ENCODE measurements at regions not wholly inside any gene's neighbourhood (a gene's known extent, or its start where the extent isn't known, plus 50 kb on each side); places are given as distances from the start of the nearest gene placed in this dataset.

DNA sequence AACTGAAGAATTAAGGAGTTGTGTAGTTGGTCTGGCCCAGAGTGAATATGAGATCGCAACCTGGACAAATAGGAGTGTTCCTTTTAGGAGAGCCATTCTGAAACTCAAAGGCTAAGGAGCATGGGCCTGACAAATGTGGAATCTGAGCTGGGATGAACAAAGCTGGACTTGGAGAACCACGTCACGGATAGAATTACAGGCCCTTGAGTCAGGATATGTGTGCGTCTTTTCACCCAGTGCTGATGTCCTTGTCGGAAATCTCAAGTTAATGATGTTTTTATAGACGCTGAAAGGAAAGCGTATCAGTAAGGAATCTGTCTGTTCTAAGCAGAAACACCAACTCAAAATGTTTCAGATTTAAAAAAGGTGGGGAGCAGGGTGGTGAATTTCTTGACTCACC is 173.8 kb upstream of the ZKSCAN2 start:
- Histone ChIP-seq H2BK5ac (ENCODE audit: low read depth, low read length) (no peak overlapping the region), H3K23me2 (ENCODE audit: low read depth, low read length) (no peaks in the 10 kb centered on the region), H3K9ac (replicated peaks in 1 of 4; ENCODE audit: extremely low read depth in 1 of 4, low read depth in 3 of 4, low read length in 3 of 4) (no peak overlapping the region), H2BK15ac (ENCODE audit: low read length) (no peak overlapping the region), H3K14ac (ENCODE audit: insufficient read length) (no peak overlapping the region), H4K91ac (replicated peaks; ENCODE audit: insufficient read length, low read length) (no peak overlapping the region), H2AK5ac (ENCODE audit: low read depth, low read length) (no peak overlapping the region), H3K36me3 (ENCODE audit: control insufficient read depth in 2 of 4, insufficient read depth in 4 of 4, low read length in 3 of 4) (no peaks in the 10 kb centered on the region), H3K56ac (replicated peaks; ENCODE audit: insufficient read length, low read depth, low read length) (no peak overlapping the region), H2BK120ac (replicated peaks; ENCODE audit: low read depth, low read length) (no peak overlapping the region), H2AFZ (ENCODE audit: low read length) (no peak overlapping the region), H3K4me3 (ENCODE audit: extremely low read depth in 1 of 4, insufficient read depth in 2 of 4, low read depth in 3 of 4, low read length in 4 of 4) (no peak overlapping the region), H3K27me3 (replicated peaks in 1 of 4; ENCODE audit: control insufficient read depth in 3 of 4, extremely low read depth in 1 of 4, insufficient read depth in 3 of 4, low read length in 3 of 4) (no peaks in the 10 kb centered on the region), H3K9me3 (ENCODE audit: insufficient read depth in 2 of 2, low read depth in 1 of 2, low read length in 1 of 2) (peaks cover 0 to 4% of the 10 kb centered on the region in 2 experiments; a peak in 1 of 4 replicates), H3K79me1 (ENCODE audit: low read depth, low read length) (no peaks in the 10 kb centered on the region), H3K4me1 (replicated peaks in 1 of 4; ENCODE audit: control insufficient read depth in 3 of 4, insufficient read depth in 4 of 4, low read length in 3 of 4) (peaks cover 0 to 5% (median 0%) of the 10 kb centered on the region in 4 experiments; a peak in 1 of 7 replicates), H4K20me1 (replicated peaks in 1 of 2; ENCODE audit: control insufficient read depth in 1 of 2, insufficient read depth in 2 of 2, low read length in 2 of 2) (no peaks in the 10 kb centered on the region), H3K79me2 (ENCODE audit: control insufficient read depth in 1 of 2, insufficient read depth in 2 of 2, low read length in 2 of 2) (no peaks in the 10 kb centered on the region), H3K4me2 (ENCODE audit: insufficient read depth in 1 of 2, low read depth in 2 of 2, low read length in 2 of 2) (no peak overlapping the region), H3K23ac (ENCODE audit: insufficient read length) (no peak overlapping the region), H2BK12ac (ENCODE audit: low read depth, low read length) (no peak overlapping the region), H3K27ac (ENCODE audit: low read depth, low read length) (no peak overlapping the region), H2BK20ac (ENCODE audit: low read length) (no peak overlapping the region), H3K18ac (ENCODE audit: extremely low read depth, low read length) (no peak overlapping the region), H3K4ac (replicated peaks; ENCODE audit: insufficient read length, low read depth, low read length) (no peak overlapping the region), H4K8ac (ENCODE audit: extremely low read depth, insufficient read depth, low read length) (no peak overlapping the region), H4K5ac (ENCODE audit: insufficient read length, low read depth, low read length) (no peak overlapping the region)
- no peak for FAIRE-seq
- no peak for DNase-seq (ENCODE audit: low read depth in 1 of 2, low spot score in 2 of 2)
- 92% methylated on average over 7 of the region's 7 CpGs; no CpG with 5 or more reads in 1 of the 2 experiments for WGBS, 2 experiments (ENCODE audit: extremely low coverage in 1 of 2, insufficient coverage in 1 of 2, insufficient read length in 1 of 2, insufficient replicate concordance in 2 of 2, low coverage in 1 of 2, low lambda C conversion rate in 2 of 2, missing lambda C conversion rate in 1 of 2)
- CTCF ChIA-PET (ENCODE audit: partially characterized antibody), result interaction anchor here (1.4 kb wide), 1 partner anchor 12 kb away, joined by 3 read pairs; no protein-coding TSS in a partner anchor
- POLR2A ChIA-PET (ENCODE audit: partially characterized antibody), result no interaction called here
- TF ChIP-seq CTCF (IDR thresholded peaks at IDR 0.05; ENCODE audit: control extremely low read depth in 1 of 3, insufficient read depth in 1 of 3, low read depth in 1 of 3, low read length in 3 of 3) (no peak), BCL11A (IDR thresholded peaks at IDR 0.05; ENCODE audit: low read depth in 2 of 2, low read length in 2 of 2) (no peak)

Measured in H1 (cell line).